Breast epithelium (tissue), 3 donors: ENCODE measurements at regions not wholly inside any gene's neighbourhood (a gene's known extent, or its start where the extent isn't known, plus 50 kb on each side); places are given as distances from the start of the nearest gene placed in this dataset.

ENCODE experiments used
- POLR2A ChIP-seq: fragments of 450-650 bp; IDR thresholded peaks from one replicate; pipeline ENCODE4 v1.6.1; 2016; ENCODE audit warnings: antibody characterized with exemption, mild to moderate bottlenecking, moderate library complexity
- POLR2AphosphoS5 ChIP-seq, 3 donors: sonication (generic); formaldehyde crosslinking; IDR thresholded peaks; one replicate each; pipeline ENCODE4 v1.6.1; 2017; ENCODE audit warnings: antibody characterized with exemption in 3 of 3

GRCh38 chr3:175893566-175893965, 1034.4 kb downstream of the NAALADL2 start:
- TF ChIP-seq POLR2AphosphoS5 (IDR thresholded peaks at IDR 0.05): no peak
- TF ChIP-seq POLR2A: no peak
